A549 (cell line): ENCODE measurements at regions not wholly inside any gene's neighbourhood (a gene's known extent, or its start where the extent isn't known, plus 50 kb on each side); places are given as distances from the start of the nearest gene placed in this dataset.

Experiments
- BHLHE40 ChIP-seq: IDR thresholded peaks from 2 replicates; pipeline ENCODE4 v1.6.1; 2012; ENCODE audit warnings: low read depth, low read length, inconsistent platforms
- CEBPB ChIP-seq, 2 experiments: fragments of >200 bp in 1 of 2; sonication (Bioruptor Twin) in 1 of 2; formaldehyde crosslinking in 1 of 2; IDR thresholded peaks; 2 replicates each; pipeline ENCODE4 v1.6.1; 2012 to 2016
- CHD2 ChIP-seq: fragments of 150-350 bp; IDR thresholded peaks from 2 replicates; pipeline ENCODE4 v1.6.1; 2014; ENCODE audit warnings: low read length; ENCODE audit not compliant: partially characterized antibody
- EP300 ChIP-seq, 2 experiments: fragments of >200 bp; sonication (Bioruptor Twin); formaldehyde crosslinking; IDR thresholded peaks; 2 replicates in 1 of 2; 3 replicates in 1 of 2; pipeline ENCODE4 v1.6.1; 2016 to 2017
- FOSB ChIP-seq: fragments of 250-450 bp; sonication (Bioruptor Pico); IDR thresholded peaks from 2 replicates; pipeline ENCODE4 v1.5.0; 2020; ENCODE audit warnings: mild to moderate bottlenecking, moderate library complexity
- POLR2A ChIP-seq: IDR thresholded peaks from 2 replicates; pipeline ENCODE4 v1.6.1; 2012; ENCODE audit warnings: mild to moderate bottlenecking, low read length
- RARB ChIP-seq: fragments of 250-450 bp; sonication (Bioruptor Pico); IDR thresholded peaks from 2 replicates; pipeline ENCODE4 v1.8.0; 2021; ENCODE audit warnings: mild to moderate bottlenecking, moderate library complexity
- RFX5 ChIP-seq: fragments of 450-650 bp; IDR thresholded peaks from 2 replicates; pipeline ENCODE4 v1.7.1; 2014; ENCODE audit warnings: antibody characterized with exemption, mild to moderate bottlenecking, moderate library complexity
- TF ChIP-seq, protein P1 (sequence below): fragments of >200 bp; sonication (Bioruptor Twin); formaldehyde crosslinking; IDR thresholded peaks from 3 replicates; pipeline ENCODE4 v1.5.1; 2016
- TF ChIP-seq, protein P2 (sequence below): fragments of 200-600 bp; sonication (generic); IDR thresholded peaks from 2 replicates; pipeline ENCODE4 v1.6.1; 2016; ENCODE audit warnings: antibody characterized with exemption, mild to moderate bottlenecking, moderate library complexity

DNA sequence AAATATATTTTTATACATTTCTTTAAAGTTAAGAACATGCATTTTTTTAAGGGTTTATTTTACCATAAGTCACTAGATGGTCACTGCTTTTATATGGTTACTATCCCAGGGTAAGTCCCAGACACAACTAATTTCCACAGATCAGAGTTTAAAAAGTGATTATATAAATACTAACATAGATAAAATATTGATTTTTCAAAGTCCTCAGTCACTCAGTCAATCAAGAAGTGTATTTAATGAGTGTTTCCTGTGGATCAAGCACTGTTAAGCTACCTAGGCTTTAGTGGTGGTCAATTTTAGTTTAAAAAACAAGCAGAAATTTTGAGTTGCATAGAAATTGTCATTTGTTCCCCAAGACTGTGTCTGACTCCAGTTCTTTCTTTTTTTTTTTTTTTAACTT is 399.5 kb upstream of the SYNCRIP start:
- TF ChIP-seq POLR2A (no peak), RARB (CRISPR knock-in tag) (no peak), EP300 (IDR thresholded peaks at IDR 0.05) (no peak), BHLHE40 (no peak), RFX5 (no peak), CHD2 (no peak), FOSB (CRISPR knock-in tag) (no peak), CEBPB (IDR thresholded peaks at IDR 0.05) (no peak)
- TF ChIP-seq, protein P1, sequence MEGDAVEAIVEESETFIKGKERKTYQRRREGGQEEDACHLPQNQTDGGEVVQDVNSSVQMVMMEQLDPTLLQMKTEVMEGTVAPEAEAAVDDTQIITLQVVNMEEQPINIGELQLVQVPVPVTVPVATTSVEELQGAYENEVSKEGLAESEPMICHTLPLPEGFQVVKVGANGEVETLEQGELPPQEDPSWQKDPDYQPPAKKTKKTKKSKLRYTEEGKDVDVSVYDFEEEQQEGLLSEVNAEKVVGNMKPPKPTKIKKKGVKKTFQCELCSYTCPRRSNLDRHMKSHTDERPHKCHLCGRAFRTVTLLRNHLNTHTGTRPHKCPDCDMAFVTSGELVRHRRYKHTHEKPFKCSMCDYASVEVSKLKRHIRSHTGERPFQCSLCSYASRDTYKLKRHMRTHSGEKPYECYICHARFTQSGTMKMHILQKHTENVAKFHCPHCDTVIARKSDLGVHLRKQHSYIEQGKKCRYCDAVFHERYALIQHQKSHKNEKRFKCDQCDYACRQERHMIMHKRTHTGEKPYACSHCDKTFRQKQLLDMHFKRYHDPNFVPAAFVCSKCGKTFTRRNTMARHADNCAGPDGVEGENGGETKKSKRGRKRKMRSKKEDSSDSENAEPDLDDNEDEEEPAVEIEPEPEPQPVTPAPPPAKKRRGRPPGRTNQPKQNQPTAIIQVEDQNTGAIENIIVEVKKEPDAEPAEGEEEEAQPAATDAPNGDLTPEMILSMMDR, result no peak
- TF ChIP-seq, protein P2, sequence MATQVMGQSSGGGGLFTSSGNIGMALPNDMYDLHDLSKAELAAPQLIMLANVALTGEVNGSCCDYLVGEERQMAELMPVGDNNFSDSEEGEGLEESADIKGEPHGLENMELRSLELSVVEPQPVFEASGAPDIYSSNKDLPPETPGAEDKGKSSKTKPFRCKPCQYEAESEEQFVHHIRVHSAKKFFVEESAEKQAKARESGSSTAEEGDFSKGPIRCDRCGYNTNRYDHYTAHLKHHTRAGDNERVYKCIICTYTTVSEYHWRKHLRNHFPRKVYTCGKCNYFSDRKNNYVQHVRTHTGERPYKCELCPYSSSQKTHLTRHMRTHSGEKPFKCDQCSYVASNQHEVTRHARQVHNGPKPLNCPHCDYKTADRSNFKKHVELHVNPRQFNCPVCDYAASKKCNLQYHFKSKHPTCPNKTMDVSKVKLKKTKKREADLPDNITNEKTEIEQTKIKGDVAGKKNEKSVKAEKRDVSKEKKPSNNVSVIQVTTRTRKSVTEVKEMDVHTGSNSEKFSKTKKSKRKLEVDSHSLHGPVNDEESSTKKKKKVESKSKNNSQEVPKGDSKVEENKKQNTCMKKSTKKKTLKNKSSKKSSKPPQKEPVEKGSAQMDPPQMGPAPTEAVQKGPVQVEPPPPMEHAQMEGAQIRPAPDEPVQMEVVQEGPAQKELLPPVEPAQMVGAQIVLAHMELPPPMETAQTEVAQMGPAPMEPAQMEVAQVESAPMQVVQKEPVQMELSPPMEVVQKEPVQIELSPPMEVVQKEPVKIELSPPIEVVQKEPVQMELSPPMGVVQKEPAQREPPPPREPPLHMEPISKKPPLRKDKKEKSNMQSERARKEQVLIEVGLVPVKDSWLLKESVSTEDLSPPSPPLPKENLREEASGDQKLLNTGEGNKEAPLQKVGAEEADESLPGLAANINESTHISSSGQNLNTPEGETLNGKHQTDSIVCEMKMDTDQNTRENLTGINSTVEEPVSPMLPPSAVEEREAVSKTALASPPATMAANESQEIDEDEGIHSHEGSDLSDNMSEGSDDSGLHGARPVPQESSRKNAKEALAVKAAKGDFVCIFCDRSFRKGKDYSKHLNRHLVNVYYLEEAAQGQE, result no peak
